Loucy (cell line): ENCODE measurements at regions not wholly inside any gene's neighbourhood (a gene's known extent, or its start where the extent isn't known, plus 50 kb on each side); places are given as distances from the start of the nearest gene placed in this dataset.

Source experiments
- CTCF ChIP-seq: fragments of 200-600 bp; sonication (generic); conservative IDR thresholded peaks from 2 replicates; pipeline ENCODE4 v1.5.1; 2014; ENCODE audit warnings: mild to moderate bottlenecking, antibody characterized with exemption, low read length
- EZH2phosphoT487 ChIP-seq: fragments of 200-600 bp; IDR thresholded peaks from 2 replicates; pipeline ENCODE4 v1.6.1; 2018; ENCODE audit warnings: antibody characterized with exemption, mild to moderate bottlenecking, moderate library complexity, borderline replicate concordance

GRCh38 chr13:67341406-67341805 lies 111.3 kb upstream of the PCDH9 start:
- no peak for TF ChIP-seq CTCF
- no peak for TF ChIP-seq EZH2phosphoT487
